Glutamatergic neuron (in vitro differentiated cells): ENCODE measurements at regions not wholly inside any gene's neighbourhood (a gene's known extent, or its start where the extent isn't known, plus 50 kb on each side); places are given as distances from the start of the nearest gene placed in this dataset.

Experiments used
- DNase-seq: peaks from one replicate; pipeline ENCODE4 v3.0.0; 2022
- H3K27ac Mint-ChIP-seq: one replicate; pipeline ENCODE4 v1.8.0; 2020; ENCODE audit warnings: mild to moderate bottlenecking, mixed read lengths, inconsistent platforms; ENCODE audit not compliant: unreplicated experiment
- H3K27me3 Mint-ChIP-seq: one replicate; pipeline ENCODE4 v1.8.0; 2020; ENCODE audit warnings: mild to moderate bottlenecking, moderate library complexity, mixed read lengths, inconsistent platforms; ENCODE audit not compliant: unreplicated experiment
- H3K36me3 Mint-ChIP-seq: one replicate; pipeline ENCODE4 v1.8.0; 2020; ENCODE audit warnings: mild to moderate bottlenecking, mixed read lengths, inconsistent platforms; ENCODE audit not compliant: unreplicated experiment
- H3K4me1 Mint-ChIP-seq: one replicate; pipeline ENCODE4 v1.8.0; 2020; ENCODE audit warnings: mild to moderate bottlenecking, low read depth, mixed read lengths, inconsistent platforms; ENCODE audit not compliant: unreplicated experiment
- H3K4me3 Mint-ChIP-seq: one replicate; pipeline ENCODE4 v1.8.0; 2020; ENCODE audit warnings: mild to moderate bottlenecking, mixed read lengths, inconsistent platforms; ENCODE audit not compliant: unreplicated experiment
- H3K9me3 Mint-ChIP-seq: one replicate; pipeline ENCODE4 v1.8.0; 2020; ENCODE audit warnings: mild to moderate bottlenecking, moderate library complexity, mixed read lengths, inconsistent platforms; ENCODE audit not compliant: unreplicated experiment
- TF ChIP-seq, protein P1 (sequence below): fragments of 200-600 bp; sonication (generic); IDR thresholded peaks from one replicate; pipeline ENCODE4 v1.5.0; 2021; ENCODE audit not compliant: partially characterized antibody, unreplicated experiment

DNA sequence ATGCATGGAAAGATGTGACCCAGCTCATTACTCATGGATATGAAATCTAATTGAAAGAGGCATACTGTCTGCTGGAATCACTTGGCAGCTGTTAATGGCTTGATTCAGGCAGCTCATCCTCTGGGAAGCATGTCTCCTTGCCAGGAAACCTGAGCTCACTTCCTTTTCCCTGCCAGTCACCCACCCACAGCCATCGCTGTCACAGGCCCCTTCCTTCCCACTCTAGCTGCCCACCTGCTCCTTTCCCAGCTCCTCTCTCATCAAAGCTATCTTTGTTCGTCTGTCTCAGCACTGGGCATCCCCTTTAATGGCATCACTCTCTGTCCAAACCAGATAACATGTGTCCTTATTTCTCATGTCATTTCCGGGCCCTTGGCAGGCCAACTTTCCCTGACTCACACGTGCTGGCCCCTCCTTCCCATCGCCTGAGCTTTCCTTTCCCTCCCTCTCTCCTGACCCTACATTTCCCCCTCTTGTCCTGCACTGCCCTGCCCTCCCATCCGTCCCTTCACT lies 721.9 kb downstream of the TNS3 start:
- H3K4me1 Mint-ChIP-seq, result peaks cover 6% of the 10 kb centered on the region
- no peaks in the 10 kb centered on the region for H3K27me3 Mint-ChIP-seq
- H3K4me3 Mint-ChIP-seq, result no peak overlapping the region
- H3K9me3 Mint-ChIP-seq, result peaks cover 2% of the 10 kb centered on the region
- no peaks in the 10 kb centered on the region for H3K36me3 Mint-ChIP-seq
- TF ChIP-seq, protein P1, sequence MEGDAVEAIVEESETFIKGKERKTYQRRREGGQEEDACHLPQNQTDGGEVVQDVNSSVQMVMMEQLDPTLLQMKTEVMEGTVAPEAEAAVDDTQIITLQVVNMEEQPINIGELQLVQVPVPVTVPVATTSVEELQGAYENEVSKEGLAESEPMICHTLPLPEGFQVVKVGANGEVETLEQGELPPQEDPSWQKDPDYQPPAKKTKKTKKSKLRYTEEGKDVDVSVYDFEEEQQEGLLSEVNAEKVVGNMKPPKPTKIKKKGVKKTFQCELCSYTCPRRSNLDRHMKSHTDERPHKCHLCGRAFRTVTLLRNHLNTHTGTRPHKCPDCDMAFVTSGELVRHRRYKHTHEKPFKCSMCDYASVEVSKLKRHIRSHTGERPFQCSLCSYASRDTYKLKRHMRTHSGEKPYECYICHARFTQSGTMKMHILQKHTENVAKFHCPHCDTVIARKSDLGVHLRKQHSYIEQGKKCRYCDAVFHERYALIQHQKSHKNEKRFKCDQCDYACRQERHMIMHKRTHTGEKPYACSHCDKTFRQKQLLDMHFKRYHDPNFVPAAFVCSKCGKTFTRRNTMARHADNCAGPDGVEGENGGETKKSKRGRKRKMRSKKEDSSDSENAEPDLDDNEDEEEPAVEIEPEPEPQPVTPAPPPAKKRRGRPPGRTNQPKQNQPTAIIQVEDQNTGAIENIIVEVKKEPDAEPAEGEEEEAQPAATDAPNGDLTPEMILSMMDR, result no peak
- DNase-seq, result no peak
- H3K27ac Mint-ChIP-seq, result no peak overlapping the region

DNA sequence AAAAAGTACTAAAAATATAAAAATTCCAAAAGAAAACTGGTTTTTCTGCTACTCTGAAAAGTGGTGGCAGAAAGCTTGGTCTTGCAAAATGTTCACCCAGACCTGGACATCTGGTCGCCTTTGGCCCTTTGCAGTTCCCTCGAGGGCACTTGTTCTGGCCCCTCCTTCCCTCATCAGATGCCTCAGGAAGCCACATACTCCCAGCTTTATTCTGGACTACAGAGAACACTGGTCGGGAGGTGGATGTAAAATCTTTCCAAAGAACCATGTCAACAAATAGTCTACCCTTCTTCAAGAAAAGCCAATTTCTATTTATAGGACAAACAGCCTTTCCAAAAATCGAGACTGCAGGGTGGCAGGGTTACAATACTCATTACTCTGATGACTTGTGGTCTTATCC lies 726.1 kb downstream of the TNS3 start:
- no peaks in the 10 kb centered on the region for H3K27me3 Mint-ChIP-seq
- DNase-seq, result no peak
- peak overlapping the region; percentile 36 for H3K4me3 Mint-ChIP-seq
- H3K27ac Mint-ChIP-seq, result no peak overlapping the region
- TF ChIP-seq, protein P1, result no peak
- peaks cover 14% of the 10 kb centered on the region for H3K4me1 Mint-ChIP-seq
- H3K9me3 Mint-ChIP-seq, result no peaks in the 10 kb centered on the region
- H3K36me3 Mint-ChIP-seq, result no peaks in the 10 kb centered on the region

DNA sequence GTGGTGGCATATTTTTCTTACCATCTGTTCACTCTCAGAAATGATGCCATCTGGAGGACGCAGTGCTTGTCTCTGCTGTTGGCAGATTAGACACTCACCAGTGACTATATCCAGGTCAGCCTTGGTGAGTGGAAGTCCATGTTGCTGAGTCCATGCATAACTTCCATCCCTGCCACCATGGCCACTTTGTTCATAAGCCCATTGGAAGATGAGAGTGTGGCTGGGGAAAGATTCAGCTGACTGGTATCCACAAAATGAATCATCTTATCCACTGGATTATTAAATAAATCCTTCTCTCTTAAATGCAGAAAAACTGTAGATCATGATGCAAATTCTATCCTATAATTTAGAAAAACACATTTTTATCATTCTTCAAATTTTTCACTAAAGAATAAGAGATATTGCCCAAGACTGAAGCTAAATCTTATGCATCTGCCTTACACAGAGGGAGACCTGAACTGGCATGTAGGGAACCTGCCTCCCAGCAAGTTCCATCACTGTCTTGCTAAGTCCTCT lies 726.9 kb downstream of the TNS3 start:
- H3K36me3 Mint-ChIP-seq, result no peaks in the 10 kb centered on the region
- no peaks in the 10 kb centered on the region for H3K27me3 Mint-ChIP-seq
- no peak overlapping the region for H3K4me3 Mint-ChIP-seq
- no peak overlapping the region for H3K27ac Mint-ChIP-seq
- no peaks in the 10 kb centered on the region for H3K9me3 Mint-ChIP-seq
- no peak for DNase-seq
- TF ChIP-seq, protein P1, result no peak
- peaks cover 14% of the 10 kb centered on the region for H3K4me1 Mint-ChIP-seq

DNA sequence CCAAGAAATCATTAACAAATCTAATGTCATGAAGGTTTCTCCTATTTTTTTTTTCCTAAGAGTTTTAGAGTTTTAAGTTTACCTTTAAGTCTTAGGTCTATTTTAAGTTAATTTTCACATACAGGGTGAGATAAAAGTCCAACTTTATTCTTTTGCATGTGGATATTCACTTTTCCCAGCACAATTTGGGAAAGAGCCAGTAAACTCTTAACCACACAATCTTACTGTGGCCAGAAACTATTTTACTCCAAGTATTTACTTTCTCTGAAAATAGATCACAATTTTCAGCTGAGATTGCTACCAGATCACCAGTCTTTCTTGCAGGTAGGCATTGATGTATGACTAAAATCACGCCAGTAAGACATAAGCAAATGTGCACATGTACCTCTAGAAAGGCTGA lies 728.5 kb downstream of the TNS3 start:
- TF ChIP-seq, protein P1, result no peak
- no peak overlapping the region for H3K4me3 Mint-ChIP-seq
- no peaks in the 10 kb centered on the region for H3K36me3 Mint-ChIP-seq
- DNase-seq, result no peak
- H3K27me3 Mint-ChIP-seq, result no peaks in the 10 kb centered on the region
- no peak overlapping the region for H3K27ac Mint-ChIP-seq
- peaks cover 14% of the 10 kb centered on the region for H3K4me1 Mint-ChIP-seq
- no peaks in the 10 kb centered on the region for H3K9me3 Mint-ChIP-seq

DNA sequence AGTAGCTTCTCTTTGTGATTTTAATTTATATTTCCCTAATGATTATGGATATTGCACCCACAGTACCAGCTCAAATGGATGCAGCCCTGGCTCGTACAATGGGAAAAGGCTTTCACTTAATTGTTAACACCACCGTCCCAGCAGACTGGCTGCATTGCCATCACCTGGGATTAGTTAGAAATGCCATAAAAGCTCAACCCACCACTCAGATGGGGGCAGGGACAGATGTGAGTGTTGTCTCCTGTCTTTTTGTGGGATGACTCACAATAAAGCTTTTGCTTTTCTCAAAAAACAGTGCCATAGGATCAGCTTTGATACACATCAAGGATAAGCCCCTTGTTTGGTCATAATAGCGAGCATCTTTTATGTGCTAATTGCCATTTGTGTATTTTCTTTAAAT lies 729.1 kb downstream of the TNS3 start:
- Mint-ChIP-seq H3K36me3 (no peaks in the 10 kb centered on the region), H3K27me3 (no peaks in the 10 kb centered on the region), H3K9me3 (no peaks in the 10 kb centered on the region), H3K4me3 (no peak overlapping the region), H3K27ac (no peak overlapping the region), H3K4me1 (peaks cover 14% of the 10 kb centered on the region)
- no peak for DNase-seq
- TF ChIP-seq, protein P1, result no peak
